H4 (cell line): ENCODE measurements at regions not wholly inside any gene's neighbourhood (a gene's known extent, or its start where the extent isn't known, plus 50 kb on each side); places are given as distances from the start of the nearest gene placed in this dataset.
A peak's percentile ranks its signal among the peaks of the same experiment; 100 is the strongest.

ENCODE experiments used
- DNase-seq: peaks from one replicate; pipeline ENCODE4 v3.0.0-alpha.2; 2015; ENCODE audit warnings: low spot score

DNA sequence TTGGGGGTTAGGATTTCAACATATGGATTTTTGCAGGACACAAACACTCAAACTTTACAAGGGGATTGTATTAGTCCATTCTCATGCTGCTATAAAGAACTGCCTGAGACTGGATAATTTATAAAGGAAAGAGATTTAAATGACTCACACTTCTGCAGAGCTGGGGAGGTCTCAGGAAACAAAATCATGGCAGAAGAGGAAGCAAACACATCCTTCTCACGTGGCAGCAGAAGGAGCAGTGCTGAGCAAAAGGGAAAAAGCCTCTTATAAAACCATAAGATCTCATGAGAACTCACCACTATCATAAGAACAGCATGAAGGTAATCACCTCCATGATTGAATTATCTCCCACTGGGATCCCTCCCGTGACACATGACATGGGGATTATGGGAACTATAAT, 1183.1 kb downstream of the ZPLD1 start:
- no peak for DNase-seq

DNA sequence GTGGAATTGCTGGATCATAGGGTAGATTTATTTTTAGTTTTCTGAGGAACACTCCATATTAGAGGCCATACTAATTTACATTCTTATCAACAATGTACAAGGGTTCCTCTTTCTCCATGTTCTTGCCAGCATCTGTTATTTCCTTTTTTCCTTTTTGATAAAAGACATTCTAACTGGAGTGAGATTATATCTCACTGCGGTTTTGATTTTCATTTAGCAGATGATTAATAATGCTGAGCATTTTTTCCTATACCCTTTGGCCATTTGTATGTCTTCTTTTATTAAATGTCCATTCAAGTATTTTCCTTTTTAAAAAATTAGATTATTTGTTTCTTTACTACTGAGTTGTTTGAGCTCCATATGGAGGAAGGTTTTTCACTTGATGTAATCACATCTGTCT, 1189.5 kb downstream of the ZPLD1 start:
- DNase-seq, result no peak

GRCh38 chr3:103629391-103629790, 1194.6 kb downstream of the ZPLD1 start:
- no peak for DNase-seq

DNA sequence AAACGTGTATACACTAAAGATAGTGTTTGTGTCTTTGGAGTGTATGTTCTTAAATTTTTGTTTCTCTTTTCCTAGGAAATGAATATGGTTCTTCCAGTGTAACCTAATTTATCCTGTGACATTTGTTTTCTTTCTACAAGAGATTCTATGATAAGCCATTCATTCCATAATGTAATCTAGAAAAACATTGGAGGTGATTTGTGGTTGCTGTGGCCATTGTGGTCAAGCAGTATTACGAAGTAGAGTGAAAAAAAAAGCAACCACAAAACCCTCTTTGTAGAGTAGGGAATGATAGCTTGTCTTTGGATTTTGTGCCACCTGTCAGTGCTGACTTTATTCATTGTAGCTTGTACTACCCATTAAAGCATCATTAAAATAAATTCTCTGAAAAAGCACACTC, 1209.6 kb downstream of the ZPLD1 start:
- DNase-seq, result peak; percentile 54

DNA sequence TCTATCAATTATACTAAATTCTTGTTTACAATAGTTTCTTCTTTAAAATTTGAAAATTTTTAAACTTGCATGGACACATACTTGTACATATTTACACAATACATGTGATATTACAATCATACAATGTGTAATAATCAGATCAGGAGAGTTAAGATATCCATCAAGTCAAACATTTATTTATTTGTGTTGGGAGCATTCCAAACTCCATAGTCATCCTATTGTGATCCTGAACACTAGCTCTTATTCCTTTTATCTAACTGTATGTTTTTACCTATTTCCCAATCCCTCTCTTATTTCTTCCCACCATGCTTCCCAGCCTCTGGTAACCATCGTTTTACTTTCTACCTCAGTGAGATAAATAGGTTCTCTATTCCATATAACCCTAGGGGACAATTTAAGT, 1219.2 kb downstream of the ZPLD1 start:
- DNase-seq, result no peak

DNA sequence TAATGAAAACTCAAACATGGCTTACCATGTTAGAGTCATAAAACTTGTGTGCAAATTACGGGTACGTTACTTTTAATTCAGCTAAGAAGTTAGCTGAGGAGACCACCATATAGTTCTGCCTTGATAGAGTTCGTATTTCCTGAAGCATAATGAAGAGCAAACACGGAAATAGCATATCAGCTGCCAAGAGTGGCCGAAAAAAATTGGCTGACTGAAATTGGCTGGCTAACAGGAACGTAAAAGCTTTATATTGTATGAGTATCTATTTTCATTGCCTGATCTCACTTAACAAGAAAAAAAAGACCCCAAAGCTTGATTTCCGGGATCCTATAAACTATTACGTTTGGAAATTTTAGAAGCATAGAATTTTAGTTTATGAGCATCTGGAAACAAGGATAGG, 1222.9 kb downstream of the ZPLD1 start:
- no peak for DNase-seq

GRCh38 chr3:103660810-103661209, 1226.0 kb downstream of the ZPLD1 start:
- no peak for DNase-seq

DNA sequence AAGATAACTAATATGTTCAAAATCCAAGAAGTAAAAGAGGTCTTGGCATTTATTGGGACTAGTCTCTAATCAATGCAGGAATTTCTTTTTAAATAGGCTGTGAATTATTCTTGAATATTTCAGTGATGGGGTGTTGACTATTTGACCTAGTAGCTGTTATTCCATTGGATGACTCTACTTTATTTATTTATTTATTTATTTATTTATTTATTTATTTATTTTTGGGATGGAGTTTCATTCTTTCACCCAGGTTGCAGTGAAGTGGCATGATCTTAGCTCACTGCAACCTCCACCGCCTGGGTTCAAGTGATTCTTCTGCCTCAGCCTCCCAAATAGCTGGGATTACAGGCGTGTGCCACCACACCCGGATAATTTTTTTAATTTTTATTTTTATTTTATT, 1227.8 kb downstream of the ZPLD1 start:
- no peak for DNase-seq

GRCh38 chr3:103672346-103672745, 1237.5 kb downstream of the ZPLD1 start:
- DNase-seq, result no peak

GRCh38 chr3:103684904-103685303, 1250.1 kb downstream of the ZPLD1 start:
- no peak for DNase-seq

DNA sequence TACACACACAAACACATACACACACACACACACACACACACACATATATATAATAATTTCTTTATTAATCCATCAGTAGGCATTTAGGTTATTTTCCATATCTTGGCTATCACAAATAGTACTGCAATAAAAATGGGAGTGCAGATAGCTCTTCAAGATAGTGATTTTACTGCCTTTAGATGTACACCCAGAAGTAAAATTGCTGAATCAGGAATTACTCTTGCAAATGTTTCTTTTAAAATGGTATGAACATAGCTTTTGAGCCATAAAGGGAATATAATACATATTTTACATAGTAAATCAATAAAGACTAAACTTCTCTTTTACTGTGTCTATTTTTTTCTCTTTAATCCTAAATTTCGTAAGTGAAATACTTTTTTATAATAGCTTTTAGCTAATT, 1251.1 kb downstream of the ZPLD1 start:
- no peak for DNase-seq

DNA sequence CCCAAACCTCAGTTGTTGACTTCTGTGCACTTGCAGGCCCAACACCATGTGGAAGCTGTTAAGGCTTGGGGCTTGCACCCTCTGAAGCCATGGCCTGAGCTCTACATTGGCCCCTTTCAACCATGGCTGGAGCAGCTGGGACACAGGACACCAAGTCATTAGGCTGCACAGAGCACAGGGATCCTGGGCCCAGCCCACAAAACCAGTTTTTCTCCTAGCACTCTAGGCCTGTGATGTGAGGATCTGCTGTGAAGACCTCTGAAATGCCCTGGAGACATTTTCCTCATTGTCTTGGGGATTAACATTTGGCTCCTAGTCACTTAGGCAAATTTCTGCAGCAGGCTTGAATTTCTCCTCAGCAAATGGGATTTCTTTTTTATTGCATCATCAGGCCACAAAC, 1255.7 kb downstream of the ZPLD1 start:
- DNase-seq, result no peak

- no peak for DNase-seq
Observed at GRCh38 chr3:103693831-103694230, 1259.0 kb downstream of the ZPLD1 start.

- no peak for DNase-seq
Observed at GRCh38 chr3:103698646-103699045, 1263.8 kb downstream of the ZPLD1 start.

DNA sequence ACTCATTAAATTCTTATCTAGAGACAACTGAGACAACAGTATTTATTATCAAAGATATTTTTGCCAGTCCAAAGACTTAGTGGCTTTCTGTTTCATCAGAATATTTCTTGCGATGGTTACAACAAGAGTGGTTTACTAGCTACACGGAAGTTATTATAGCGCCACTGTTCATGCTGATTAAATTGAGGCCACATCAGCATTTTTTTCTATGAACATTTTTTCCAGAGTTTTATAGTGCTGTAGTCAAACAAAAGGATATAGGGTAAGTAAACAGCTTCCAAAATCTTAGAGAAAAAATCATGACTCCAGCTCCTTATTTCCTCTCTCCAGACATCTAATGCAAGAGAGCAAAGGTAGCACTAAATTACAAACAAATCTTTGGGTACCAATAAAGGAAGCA, 1264.4 kb downstream of the ZPLD1 start:
- no peak for DNase-seq

DNA sequence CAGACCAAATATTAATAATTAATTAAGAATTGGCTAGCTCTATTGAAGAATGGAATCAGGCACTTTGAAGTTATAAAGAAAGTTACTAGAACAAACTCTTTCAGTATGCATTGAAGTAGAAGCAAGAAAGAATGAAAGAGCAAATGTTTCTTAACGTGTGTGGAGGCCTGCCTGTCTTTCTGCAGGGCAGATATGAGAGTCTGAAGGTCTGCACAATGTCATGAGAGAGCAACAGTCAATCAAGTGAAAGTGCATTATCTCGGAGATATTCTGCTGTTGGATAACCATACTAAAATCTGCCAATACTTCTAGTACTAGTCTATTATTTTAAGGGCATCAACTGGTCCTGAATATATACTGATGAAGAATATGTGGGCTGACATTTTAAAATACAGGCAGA, 1270.8 kb downstream of the ZPLD1 start:
- no peak for DNase-seq

- no peak for DNase-seq
Observed at GRCh38 chr3:103706671-103707070, 1271.9 kb downstream of the ZPLD1 start.

DNA sequence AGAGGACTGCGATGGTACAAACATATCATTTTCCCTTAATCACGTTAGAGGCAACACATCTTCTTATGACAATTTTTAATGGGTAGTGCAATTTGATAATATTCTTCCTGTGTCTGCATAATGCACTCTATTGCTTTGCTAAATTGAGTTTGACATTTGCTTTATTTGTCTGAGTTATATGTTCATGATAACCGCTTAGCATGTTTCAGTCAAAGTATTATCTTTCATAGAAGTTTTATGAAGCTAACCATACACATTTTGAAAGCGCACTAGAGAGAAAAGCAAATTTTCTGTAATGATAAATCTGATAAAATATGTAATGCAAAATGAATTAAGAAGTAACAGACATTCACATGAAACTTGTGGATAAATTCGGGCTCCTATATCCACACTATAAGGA, 1276.9 kb downstream of the ZPLD1 start:
- DNase-seq, result no peak

DNA sequence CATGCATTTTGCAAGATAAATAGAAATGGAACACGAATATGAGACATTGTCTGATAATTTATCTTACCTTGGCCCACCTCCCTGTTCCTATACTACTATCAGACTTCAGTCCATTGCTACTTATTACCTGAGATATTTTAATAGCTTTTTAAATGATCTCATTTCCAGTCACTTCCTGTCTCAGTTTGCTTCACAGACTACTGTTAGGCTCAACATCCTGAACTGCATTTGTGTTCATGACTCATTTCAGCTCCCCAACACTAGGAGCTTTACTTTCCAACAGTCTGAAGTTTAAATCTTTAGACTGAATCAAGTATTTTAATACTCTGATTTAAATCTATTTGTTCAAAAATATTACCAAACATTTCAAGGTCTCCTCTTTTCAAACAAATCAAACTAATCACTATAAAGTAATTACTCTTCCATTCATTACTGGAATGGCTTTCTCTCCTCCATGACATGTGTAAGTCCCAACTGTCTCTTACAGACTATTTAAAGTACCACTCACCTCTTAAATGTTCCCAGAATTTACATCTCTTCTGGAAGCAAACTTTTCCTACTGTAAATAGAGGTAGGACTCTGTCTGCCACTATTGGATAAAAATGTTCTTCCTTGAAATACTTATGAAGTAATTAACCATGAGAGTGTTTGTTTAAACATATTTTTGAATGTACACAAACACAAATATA, 1277.6 kb downstream of the ZPLD1 start:
- DNase-seq, result peak; percentile 36

DNA sequence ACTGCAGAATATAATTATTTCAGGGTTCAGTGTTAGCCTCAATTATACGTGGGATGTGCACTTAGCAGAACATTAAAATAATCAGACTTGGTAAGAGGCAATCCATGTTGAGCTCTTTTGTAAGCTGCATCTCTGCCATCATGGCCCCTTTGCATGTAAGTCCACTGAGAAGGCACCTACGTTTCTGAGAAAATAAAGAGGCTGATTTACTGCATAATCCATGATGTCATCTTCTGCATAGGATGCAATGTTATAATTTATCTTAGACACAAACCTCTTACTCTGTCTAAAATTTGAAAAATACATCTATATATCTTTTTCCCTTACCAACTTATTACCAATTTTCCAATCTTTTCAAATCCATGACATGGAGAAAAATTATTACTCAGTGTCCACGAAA, 1294.7 kb downstream of the ZPLD1 start:
- no peak for DNase-seq

DNA sequence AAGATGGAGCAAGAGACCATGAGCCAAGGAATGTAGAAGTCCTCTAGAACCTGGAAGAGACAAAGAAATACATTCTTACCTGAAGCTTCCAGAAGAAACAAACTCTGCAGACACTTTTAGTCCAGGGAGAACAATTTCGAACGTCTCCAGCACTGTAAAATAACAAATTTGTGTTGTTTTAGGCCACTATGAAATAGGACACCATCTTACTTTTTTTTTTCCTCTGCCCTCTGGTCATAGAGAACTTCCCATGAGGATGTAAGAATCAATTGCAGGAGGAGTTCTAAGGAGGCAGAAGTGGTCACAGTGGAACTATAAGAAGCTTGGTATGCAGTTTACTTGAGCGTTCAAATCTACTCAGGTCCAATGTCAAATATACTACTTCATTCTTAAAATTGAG, 1295.9 kb downstream of the ZPLD1 start:
- no peak for DNase-seq

- no peak for DNase-seq
Observed at GRCh38 chr3:103752986-103753385, 1318.2 kb downstream of the ZPLD1 start.

GRCh38 chr3:103767635-103768034, 1332.8 kb downstream of the ZPLD1 start:
- DNase-seq, result no peak

DNA sequence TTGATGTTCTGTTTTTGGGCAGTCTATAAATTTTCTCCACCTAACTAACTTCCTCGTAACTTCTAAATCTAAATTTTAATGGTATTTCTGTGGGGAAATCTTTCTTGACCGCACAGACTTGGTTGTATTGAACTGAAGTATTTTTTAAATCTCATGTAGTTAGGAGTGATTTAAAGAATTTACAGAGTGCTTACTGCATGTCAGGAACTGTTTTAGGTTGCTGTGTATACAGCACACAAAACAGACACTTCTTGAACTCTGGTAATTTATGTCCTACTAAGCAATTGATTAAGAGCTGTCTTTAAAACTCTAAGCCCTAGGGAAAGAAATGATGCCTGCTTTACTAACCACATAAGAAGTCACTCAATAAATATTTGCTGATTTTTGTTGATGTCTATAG, 1350.2 kb downstream of the ZPLD1 start:
- no peak for DNase-seq
